Upper lobe of left lung (tissue), 4 donors: ENCODE measurements at regions not wholly inside any gene's neighbourhood (a gene's known extent, or its start where the extent isn't known, plus 50 kb on each side); places are given as distances from the start of the nearest gene placed in this dataset.
"Not testable (repeated sequence)": the region's sequence is repeated elsewhere in the genome, so short reads cannot be mapped to it uniquely, and the experiment has no call there.

ENCODE experiments used
- CTCF ChIP-seq, 6 experiments: fragments of 450-650 bp in 4 of 6; fragments of 200-600 bp in 2 of 6; sonication (generic) in 2 of 6; IDR thresholded peaks; one replicate each; pipeline ENCODE4 v1.5.1; 2016 to 2019; ENCODE audit warnings: antibody characterized with exemption in 6 of 6
- POLR2A ChIP-seq, 4 donors: fragments of 450-650 bp; IDR thresholded peaks; one replicate each; pipeline ENCODE4 v1.5.1; 2016 to 2017; ENCODE audit warnings: antibody characterized with exemption in 4 of 4, mild to moderate bottlenecking in 2 of 4
- POLR2AphosphoS5 ChIP-seq, 2 donors: sonication (generic); formaldehyde crosslinking; IDR thresholded peaks; one replicate each; pipeline ENCODE4 v1.5.1; 2017; ENCODE audit warnings: antibody characterized with exemption in 2 of 2

- not testable (repeated sequence) for TF ChIP-seq CTCF, POLR2AphosphoS5, POLR2A (IDR thresholded peaks at IDR 0.05)
Observed at GRCh38 chr18:106054-106851, 52.1 kb upstream of the USP14 start.
